MCF 10A (cell line): ENCODE measurements at regions not wholly inside any gene's neighbourhood (a gene's known extent, or its start where the extent isn't known, plus 50 kb on each side); places are given as distances from the start of the nearest gene placed in this dataset.

Source experiments
- BruUV-seq: library from RNA; stranded (reverse); fragments of 400-500 nt; replicated peaks from 2 replicates; lab custom pipeline; 2021; lab: Mats Ljungman, UMichigan
- CTCF ChIA-PET: fragments of 300-600 bp; sonication (Branson Sonifier 250); formaldehyde crosslinking; extraction: SDS; loops from one replicate; lab custom pipeline; 2021; ENCODE audit warnings: antibody characterized with exemption, inconsistent platforms; lab: Yijun Ruan, JAX
- POLR2A ChIA-PET: fragments of 300-600, 350-650 bp; sonication (Branson Sonifier 250); formaldehyde crosslinking; extraction: SDS; loops from one replicate; lab custom pipeline; 2020; ENCODE audit warnings: antibody characterized with exemption, inconsistent platforms; lab: Yijun Ruan, JAX
- DNase-seq: peaks from one replicate; pipeline ENCODE4 v3.0.0-alpha.2; 2018; ENCODE audit not compliant: unreplicated experiment
- H3K27ac Mint-ChIP-seq: one replicate; pipeline ENCODE4 v1.8.0; 2022; ENCODE audit warnings: mild to moderate bottlenecking, low read depth, mixed read lengths; ENCODE audit not compliant: unreplicated experiment
- H3K27me3 Mint-ChIP-seq: one replicate; pipeline ENCODE4 v1.8.0; 2022; ENCODE audit warnings: mixed read lengths; ENCODE audit not compliant: insufficient read depth, unreplicated experiment
- H3K36me3 Mint-ChIP-seq: one replicate; pipeline ENCODE4 v1.8.0; 2022; ENCODE audit warnings: mild to moderate bottlenecking, moderate library complexity, mixed read lengths; ENCODE audit not compliant: insufficient read depth, unreplicated experiment
- H3K4me1 Mint-ChIP-seq: one replicate; pipeline ENCODE4 v1.8.0; 2022; ENCODE audit warnings: mixed read lengths; ENCODE audit not compliant: insufficient read depth, unreplicated experiment
- H3K4me3 Mint-ChIP-seq: one replicate; pipeline ENCODE4 v1.8.0; 2022; ENCODE audit warnings: mild to moderate bottlenecking, moderate library complexity, mixed read lengths; ENCODE audit not compliant: unreplicated experiment
- H3K9me3 Mint-ChIP-seq: one replicate; pipeline ENCODE4 v1.8.0; 2022; ENCODE audit warnings: mixed read lengths; ENCODE audit not compliant: unreplicated experiment
- intact Hi-C: fragments of 100-400 bp; cut with micrococcal nuclease; formaldehyde crosslinking; loops from 2 replicates; pipeline ENCODE4 v1.14.1; 2022
- TF ChIP-seq, protein P1 (sequence below): fragments of 200-600 bp; IDR thresholded peaks from one replicate; pipeline ENCODE4 v1.8.0; 2022; ENCODE audit warnings: antibody characterized with exemption, mild to moderate bottlenecking; ENCODE audit not compliant: unreplicated experiment

DNA sequence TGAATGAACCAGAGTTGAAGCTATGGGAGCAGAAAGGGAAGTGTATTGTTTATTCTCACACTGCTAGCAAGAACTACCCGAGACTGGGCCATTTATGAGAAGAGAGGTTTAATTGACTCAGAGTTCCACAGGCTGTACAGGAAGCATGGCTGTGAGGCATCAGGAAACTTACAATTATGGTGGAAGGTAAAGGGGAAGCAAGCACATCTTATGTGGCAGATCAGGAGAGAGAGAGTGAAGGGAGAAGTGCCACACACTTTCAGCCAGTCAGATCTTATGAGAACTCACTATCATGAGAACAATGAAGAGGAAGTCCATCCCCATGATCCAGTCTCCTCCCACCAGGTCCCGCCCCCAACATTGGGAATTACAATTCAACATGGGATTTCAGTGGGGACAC, 383.2 kb upstream of the SLC14A2 start:
- no peaks in the 10 kb centered on the region for H3K27me3 Mint-ChIP-seq
- TF ChIP-seq, protein P1, sequence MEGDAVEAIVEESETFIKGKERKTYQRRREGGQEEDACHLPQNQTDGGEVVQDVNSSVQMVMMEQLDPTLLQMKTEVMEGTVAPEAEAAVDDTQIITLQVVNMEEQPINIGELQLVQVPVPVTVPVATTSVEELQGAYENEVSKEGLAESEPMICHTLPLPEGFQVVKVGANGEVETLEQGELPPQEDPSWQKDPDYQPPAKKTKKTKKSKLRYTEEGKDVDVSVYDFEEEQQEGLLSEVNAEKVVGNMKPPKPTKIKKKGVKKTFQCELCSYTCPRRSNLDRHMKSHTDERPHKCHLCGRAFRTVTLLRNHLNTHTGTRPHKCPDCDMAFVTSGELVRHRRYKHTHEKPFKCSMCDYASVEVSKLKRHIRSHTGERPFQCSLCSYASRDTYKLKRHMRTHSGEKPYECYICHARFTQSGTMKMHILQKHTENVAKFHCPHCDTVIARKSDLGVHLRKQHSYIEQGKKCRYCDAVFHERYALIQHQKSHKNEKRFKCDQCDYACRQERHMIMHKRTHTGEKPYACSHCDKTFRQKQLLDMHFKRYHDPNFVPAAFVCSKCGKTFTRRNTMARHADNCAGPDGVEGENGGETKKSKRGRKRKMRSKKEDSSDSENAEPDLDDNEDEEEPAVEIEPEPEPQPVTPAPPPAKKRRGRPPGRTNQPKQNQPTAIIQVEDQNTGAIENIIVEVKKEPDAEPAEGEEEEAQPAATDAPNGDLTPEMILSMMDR = no peak
- no peak overlapping the region for H3K27ac Mint-ChIP-seq
- no TSS peak for BruUV-seq
- DNase-seq = no peak
- POLR2A ChIA-PET = no interaction called here
- CTCF ChIA-PET = interaction anchor here (0.7 to 2.0 kb wide), 2 partner anchors 19 to 96 kb away, joined by 4 read pairs; no protein-coding TSS in a partner anchor
- H3K9me3 Mint-ChIP-seq = no peaks in the 10 kb centered on the region
- H3K4me1 Mint-ChIP-seq = no peaks in the 10 kb centered on the region
- H3K4me3 Mint-ChIP-seq = no peak overlapping the region
- H3K36me3 Mint-ChIP-seq = no peaks in the 10 kb centered on the region
- intact Hi-C loops = no loop called here

DNA sequence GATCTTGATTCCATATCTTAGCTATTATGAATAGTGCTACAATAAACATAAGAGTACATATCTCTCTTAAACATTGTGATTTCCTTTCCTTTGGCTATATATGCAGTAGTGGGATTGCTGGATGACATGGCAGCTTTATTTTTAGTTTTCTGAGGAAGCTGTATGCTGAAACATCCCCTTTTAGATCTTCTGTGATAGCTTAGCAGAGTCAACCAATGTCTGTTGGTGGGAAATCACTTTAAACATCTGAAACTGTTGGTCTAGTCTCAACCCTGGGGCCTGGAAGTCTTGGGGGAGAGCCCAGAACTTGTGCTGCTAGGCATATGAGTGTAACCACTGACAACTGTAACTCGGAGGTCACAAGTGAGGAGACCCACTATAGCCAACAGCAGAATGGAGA, 378.6 kb upstream of the SLC14A2 start:
- no peaks in the 10 kb centered on the region for H3K36me3 Mint-ChIP-seq
- H3K27ac Mint-ChIP-seq = no peak overlapping the region
- H3K9me3 Mint-ChIP-seq = no peaks in the 10 kb centered on the region
- no peaks in the 10 kb centered on the region for H3K4me1 Mint-ChIP-seq
- ChIA-PET POLR2A (no interaction called here), CTCF (interaction anchor here (1.8 kb wide), 1 partner anchor 24 kb away, joined by 5 read pairs; no protein-coding TSS in a partner anchor)
- H3K4me3 Mint-ChIP-seq = no peak overlapping the region
- H3K27me3 Mint-ChIP-seq = peaks cover 10% of the 10 kb centered on the region
- intact Hi-C loops = no loop called here
- no peak for DNase-seq
- TF ChIP-seq, protein P1 = no peak
- BruUV-seq = no TSS peak

DNA sequence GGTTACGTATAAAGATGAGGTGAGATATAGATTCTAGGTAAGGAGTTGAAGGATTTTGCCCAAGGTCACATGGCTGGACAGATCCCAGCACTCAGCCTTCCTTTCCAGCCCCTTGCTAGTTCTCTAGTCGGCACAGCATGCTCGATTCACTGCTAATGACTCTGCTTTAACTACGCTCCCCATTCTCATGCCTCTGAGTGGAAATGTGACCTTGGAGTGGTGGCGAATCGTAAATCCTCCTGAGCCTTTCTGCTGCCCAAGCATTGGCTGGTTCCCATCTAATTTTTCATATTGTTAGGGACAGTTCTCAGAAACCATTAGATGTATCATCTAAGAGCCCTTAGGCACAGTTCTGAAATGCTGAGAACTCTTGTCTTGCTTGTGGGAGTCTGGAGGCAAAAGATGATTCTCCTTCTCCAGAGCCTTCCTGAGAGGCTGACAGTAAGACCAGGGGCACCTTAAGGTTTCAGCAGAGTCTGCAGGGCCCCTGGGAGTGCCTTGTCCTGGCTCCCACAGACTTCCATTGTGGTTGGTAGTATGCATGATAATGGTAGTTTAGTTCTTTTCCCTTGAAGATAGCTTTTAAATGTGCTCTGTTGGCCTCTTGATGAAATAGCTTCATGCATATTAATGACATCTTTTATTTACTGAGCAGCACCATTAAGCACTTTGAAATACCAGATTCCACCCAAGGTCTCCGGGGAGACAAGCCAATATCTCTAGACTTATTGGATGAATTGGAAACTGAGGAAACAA, 377.8 kb upstream of the SLC14A2 start:
- Mint-ChIP-seq H3K36me3 (no peaks in the 10 kb centered on the region), H3K27ac (no peak overlapping the region), H3K4me3 (no peak overlapping the region), H3K9me3 (no peaks in the 10 kb centered on the region), H3K4me1 (no peaks in the 10 kb centered on the region), H3K27me3 (peaks cover 10% of the 10 kb centered on the region)
- ChIA-PET CTCF (interaction anchor here (1.8 kb wide), 1 partner anchor 24 kb away, joined by 5 read pairs; no protein-coding TSS in a partner anchor), POLR2A (no interaction called here)
- no TSS peak for BruUV-seq
- intact Hi-C loops = no loop called here
- TF ChIP-seq, protein P1 = no peak
- no peak for DNase-seq

DNA sequence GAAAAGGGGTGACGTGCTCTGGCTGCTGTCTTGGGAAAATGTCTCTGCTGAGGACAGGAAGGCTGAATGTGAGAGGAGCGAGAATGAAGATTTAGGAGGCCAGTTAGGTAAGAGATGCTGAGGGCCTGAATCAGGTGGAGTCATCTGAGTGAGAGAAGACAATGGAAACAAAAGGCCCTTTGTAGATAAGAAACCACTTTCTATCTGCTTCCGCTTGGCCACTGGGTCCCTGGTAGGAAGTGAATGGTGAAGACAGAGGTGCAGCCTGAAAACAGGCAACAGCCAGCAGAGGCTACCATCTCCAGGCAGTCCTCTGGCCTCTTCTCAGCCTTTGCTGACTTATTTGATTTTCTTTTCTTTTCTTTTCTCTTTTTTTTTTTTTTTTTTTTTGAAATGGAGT, 374.0 kb upstream of the SLC14A2 start:
- H3K4me3 Mint-ChIP-seq = no peak overlapping the region
- no peak overlapping the region for H3K27ac Mint-ChIP-seq
- H3K36me3 Mint-ChIP-seq = no peaks in the 10 kb centered on the region
- no TSS peak for BruUV-seq
- H3K4me1 Mint-ChIP-seq = no peaks in the 10 kb centered on the region
- H3K9me3 Mint-ChIP-seq = no peaks in the 10 kb centered on the region
- ChIA-PET POLR2A (no interaction called here), CTCF (interaction anchor here (0.6 kb wide), 1 partner anchor 13 kb away, joined by 3 read pairs; no protein-coding TSS in a partner anchor)
- H3K27me3 Mint-ChIP-seq = peaks cover 10% of the 10 kb centered on the region
- TF ChIP-seq, protein P1 = no peak
- DNase-seq = no peak
- intact Hi-C loops = no loop called here
